BE2C (cell line): ENCODE measurements at regions not wholly inside any gene's neighbourhood (a gene's known extent, or its start where the extent isn't known, plus 50 kb on each side); places are given as distances from the start of the nearest gene placed in this dataset.
"Not testable (repeated sequence)": the region's sequence is repeated elsewhere in the genome, so short reads cannot be mapped to it uniquely, and the experiment has no call there.

Source experiments
- DNase-seq: peaks from one replicate; pipeline ENCODE4 v3.0.0-alpha.2; 2020
- H3K27me3 ChIP-seq: fragments of 250-450 bp; sonication (Bioruptor Pico); 2 replicates; pipeline ENCODE4 v1.5.1; 2020; ENCODE audit warnings: mild to moderate bottlenecking
- H3K36me3 ChIP-seq: fragments of 250-450 bp; sonication (Bioruptor Pico); 2 replicates; pipeline ENCODE4 v1.5.1; 2020; ENCODE audit warnings: mild to moderate bottlenecking
- H3K4me1 ChIP-seq: fragments of 250-450 bp; sonication (Bioruptor Pico); 2 replicates; pipeline ENCODE4 v1.5.1; 2020
- H3K4me3 ChIP-seq: 2 replicates; pipeline ENCODE4 v1.5.1; 2011; ENCODE audit warnings: low read depth, low read length
- H3K9me3 ChIP-seq: fragments of 250-450 bp; sonication (Bioruptor Pico); 2 replicates; pipeline ENCODE4 v1.5.1; 2020
- CTCF ChIP-seq: IDR thresholded peaks from 2 replicates; pipeline ENCODE4 v1.5.1; 2012; ENCODE audit warnings: mild to moderate bottlenecking, low read depth, low read length

GRCh38 chr7:32765185-32765584, 126.4 kb downstream of the KBTBD2 start:
- no peak for DNase-seq
- Histone ChIP-seq H3K27me3 (no peaks in the 10 kb centered on the region), H3K4me3 (no peak overlapping the region), H3K4me1 (peaks cover 5% of the 10 kb centered on the region), H3K36me3 (no peaks in the 10 kb centered on the region), H3K9me3 (no peaks in the 10 kb centered on the region)
- no peak for TF ChIP-seq CTCF

DNA sequence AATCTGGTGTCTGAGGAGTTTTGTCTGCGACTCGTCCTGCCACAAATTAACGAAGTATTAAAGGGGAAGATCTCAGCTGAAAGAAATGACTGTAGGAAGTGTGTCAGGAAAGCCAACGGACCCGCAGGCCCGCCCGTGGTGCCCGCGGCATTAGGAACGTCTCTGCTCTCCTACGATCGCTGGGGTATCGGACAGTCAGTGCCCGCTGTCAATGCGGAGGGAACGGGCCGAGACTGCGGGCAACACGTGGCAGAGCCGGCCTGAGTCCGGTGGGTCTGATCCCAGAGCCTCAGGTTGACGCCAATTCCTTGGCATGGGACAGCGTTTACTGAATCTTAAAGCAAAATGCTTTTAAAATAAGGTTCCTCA, 128.7 kb downstream of the KBTBD2 start:
- Histone ChIP-seq H3K27me3 (no peaks in the 10 kb centered on the region), H3K4me1 (peaks cover 5% of the 10 kb centered on the region), H3K36me3 (no peaks in the 10 kb centered on the region), H3K4me3 (no peak overlapping the region), H3K9me3 (no peaks in the 10 kb centered on the region)
- no peak for TF ChIP-seq CTCF
- DNase-seq = no peak

- not testable (repeated sequence) for H3K4me1 ChIP-seq, DNase-seq, H3K9me3 ChIP-seq, H3K36me3 ChIP-seq, H3K27me3 ChIP-seq, H3K4me3 ChIP-seq
Measured at GRCh38 chr7:32762206-32762924, 129.2 kb downstream of the KBTBD2 start.

DNA sequence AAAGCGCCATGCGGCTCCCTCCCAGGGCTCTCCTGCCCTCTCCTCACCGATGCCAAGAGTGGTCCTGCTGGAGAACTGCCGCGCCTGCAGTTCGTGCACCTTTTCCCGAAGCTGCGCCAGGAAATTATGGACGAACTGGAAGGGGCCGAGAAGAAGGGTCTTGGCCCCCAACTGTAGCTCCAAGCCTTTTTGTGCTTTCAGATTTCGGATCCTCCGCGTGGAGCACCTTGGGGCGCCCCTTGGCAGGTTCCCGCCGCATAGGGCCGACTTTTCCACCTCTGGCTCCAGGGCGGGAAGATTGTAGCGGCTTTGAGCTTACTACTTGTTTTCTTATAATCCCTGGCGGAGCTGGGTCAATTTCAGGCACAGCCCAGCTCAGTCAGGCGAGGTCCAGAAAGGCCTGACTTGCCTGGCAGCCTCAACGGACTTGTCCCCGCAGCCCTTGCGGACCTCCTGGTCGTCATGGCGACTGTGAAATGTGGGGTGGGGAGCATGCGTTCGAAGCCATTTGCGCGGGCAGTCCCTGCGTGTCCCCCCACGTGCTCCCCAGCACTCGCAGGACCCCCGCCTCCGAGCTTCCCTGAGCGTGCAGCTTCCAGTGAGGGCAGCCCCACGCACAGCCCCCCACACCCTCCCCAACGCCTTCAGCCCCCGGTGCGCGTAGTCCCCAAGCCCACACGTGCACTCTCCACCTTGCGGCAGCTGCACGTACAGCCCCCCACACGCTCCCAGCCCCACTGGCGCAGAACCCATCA, 129.9 kb downstream of the KBTBD2 start:
- Histone ChIP-seq H3K9me3 (no peaks in the 10 kb centered on the region), H3K27me3 (no peaks in the 10 kb centered on the region), H3K4me3 (peak overlapping the region; percentile 41), H3K4me1 (peaks cover 5% of the 10 kb centered on the region), H3K36me3 (no peaks in the 10 kb centered on the region)
- 0 out of 2 replicates have a peak, but pooled peaks have one; percentile 7 for TF ChIP-seq CTCF
- peak; percentile 13 for DNase-seq

DNA sequence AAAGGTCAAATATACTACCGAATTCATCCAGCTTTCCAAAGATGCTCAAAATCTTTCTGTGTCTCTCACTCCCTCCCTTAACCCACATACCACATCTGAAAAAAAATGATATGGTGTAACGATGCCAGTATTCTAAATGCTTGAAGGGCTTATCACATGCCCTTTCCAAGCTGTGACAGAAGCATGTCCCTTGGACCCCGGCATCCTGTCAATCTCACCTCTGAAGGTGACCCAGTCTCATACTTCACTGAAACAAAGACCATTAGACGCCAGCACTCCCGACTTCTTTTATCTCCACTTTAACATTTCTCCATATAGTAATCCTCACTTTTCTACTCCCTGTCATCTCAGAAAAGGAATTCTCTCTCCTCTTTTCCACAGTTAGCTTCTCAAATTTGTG, 130.8 kb downstream of the KBTBD2 start:
- not testable (repeated sequence) for H3K36me3 ChIP-seq, H3K4me1 ChIP-seq, H3K9me3 ChIP-seq, DNase-seq, H3K27me3 ChIP-seq, H3K4me3 ChIP-seq

GRCh38 chr7:32759859-32760258, 131.7 kb downstream of the KBTBD2 start:
- not testable (repeated sequence) for H3K4me3 ChIP-seq, H3K9me3 ChIP-seq, H3K36me3 ChIP-seq, H3K27me3 ChIP-seq, H3K4me1 ChIP-seq, DNase-seq

DNA sequence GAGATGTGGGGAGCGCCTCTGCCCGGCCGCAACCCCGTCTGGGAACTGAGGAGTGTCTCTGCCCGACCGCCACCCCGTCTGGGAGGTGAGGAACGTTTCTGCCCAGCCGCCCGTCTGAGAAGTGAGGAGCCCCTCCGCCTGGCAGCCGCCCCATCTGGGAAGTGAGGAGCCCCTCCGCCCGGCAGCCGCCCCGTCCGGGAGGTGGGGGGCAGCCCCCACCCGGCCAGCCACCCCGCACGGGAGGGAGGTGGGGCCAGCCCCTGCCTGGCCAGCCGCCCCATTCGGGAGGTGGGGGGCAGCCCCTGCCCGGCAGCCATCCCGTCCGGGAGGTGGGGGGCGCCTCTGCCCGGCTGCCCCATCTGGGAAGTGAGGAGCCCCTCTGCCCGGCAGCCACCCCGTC, 137.7 kb downstream of the KBTBD2 start:
- not testable (repeated sequence) for DNase-seq, H3K4me3 ChIP-seq, H3K27me3 ChIP-seq, H3K36me3 ChIP-seq, H3K9me3 ChIP-seq, H3K4me1 ChIP-seq

DNA sequence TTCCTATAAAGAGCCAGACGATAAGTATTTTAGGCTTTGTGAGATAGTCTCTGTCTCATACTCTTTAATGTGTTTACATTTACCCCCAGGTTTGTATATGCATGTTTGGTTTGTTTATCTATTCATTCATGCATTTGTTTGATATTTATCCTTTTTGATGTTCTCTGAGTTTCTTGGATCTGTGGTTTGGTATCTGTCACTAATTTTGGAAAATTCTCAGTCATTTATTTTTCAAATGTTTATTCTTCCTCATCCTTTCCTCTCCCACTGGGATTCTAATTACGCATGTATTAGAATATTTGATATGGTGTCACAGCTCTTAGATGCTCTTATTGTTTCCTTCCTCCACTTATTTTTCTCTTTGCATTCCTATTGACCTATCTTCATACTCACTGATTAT, 143.2 kb downstream of the KBTBD2 start:
- not testable (repeated sequence) for H3K4me1 ChIP-seq, H3K36me3 ChIP-seq, DNase-seq, H3K9me3 ChIP-seq, H3K27me3 ChIP-seq, H3K4me3 ChIP-seq

GRCh38 chr7:32747443-32748148, 144.0 kb downstream of the KBTBD2 start:
- not testable (repeated sequence) for H3K36me3 ChIP-seq, DNase-seq, H3K4me1 ChIP-seq, H3K4me3 ChIP-seq, H3K9me3 ChIP-seq, H3K27me3 ChIP-seq

DNA sequence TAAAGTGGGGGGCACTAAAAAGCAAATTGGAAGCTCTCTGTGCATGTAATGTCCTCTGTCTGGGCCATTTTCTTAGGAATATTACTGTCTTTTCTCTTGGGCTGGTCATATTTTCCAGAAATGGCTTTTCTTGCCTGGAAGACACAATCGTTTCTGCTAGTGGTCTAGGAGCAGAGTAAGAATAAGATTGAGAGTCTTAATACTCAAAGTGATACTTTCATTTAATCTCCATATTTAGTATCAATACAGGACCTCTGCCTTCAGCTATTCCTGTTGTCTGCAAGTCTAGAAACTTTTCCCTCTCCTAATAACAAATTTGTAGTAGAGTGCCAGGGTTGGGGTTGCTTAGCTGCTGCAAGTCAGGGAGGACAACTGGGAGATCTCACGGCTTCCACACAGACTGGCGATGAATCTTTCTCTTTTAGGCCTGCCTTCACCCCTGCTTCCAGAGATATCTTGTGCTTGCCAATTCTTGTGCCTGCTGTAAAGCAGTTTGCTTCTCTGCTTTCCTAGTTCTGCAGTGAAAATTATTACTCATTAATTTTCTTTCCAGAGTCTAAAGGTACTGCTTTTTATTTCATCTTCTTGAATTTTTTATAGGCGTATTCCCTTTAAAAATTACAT, 149.6 kb downstream of the KBTBD2 start:
- H3K4me3 ChIP-seq, DNase-seq, H3K36me3 ChIP-seq, H3K4me1 ChIP-seq, H3K27me3 ChIP-seq, H3K9me3 ChIP-seq: not testable (repeated sequence)

DNA sequence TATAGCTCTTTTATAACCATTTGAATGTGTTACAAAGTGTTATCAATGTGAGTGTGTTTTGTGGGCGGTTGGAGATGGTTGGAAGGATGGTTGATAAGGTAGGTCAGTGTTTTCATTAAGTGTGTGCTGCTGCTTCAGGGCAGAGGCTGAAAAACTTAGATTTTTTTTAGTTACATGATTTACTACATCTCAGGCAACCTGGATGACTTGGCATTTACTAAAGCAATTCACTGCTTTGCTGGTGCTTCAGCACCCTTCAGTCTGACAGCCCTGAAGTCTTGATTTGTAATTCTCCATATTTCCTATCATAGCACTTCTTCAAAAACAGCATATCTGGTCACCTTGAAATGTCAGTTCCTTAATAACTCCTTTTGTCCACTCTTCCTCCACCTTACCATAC, 151.8 kb downstream of the KBTBD2 start:
- not testable (repeated sequence) for H3K36me3 ChIP-seq, DNase-seq, H3K4me3 ChIP-seq, H3K4me1 ChIP-seq, H3K27me3 ChIP-seq, H3K9me3 ChIP-seq

GRCh38 chr7:32738390-32738789, 153.2 kb downstream of the KBTBD2 start:
- H3K4me1 ChIP-seq, H3K4me3 ChIP-seq, DNase-seq: not testable (repeated sequence)

More at GRCh38 chr7:32738390-32738789, 153.2 kb downstream of the KBTBD2 start:
- not testable (repeated sequence) for H3K9me3 ChIP-seq, H3K27me3 ChIP-seq, H3K36me3 ChIP-seq
